Stimulated activated CD4-positive, alpha-beta T cell treated with anti-CD3 and anti-CD28 coated beads, Interleukin-1b, Interleukin-23, amount 100 ng/mL, for 48 hours (primary cell): ENCODE measurements at regions not wholly inside any gene's neighbourhood (a gene's known extent, or its start where the extent isn't known, plus 50 kb on each side); places are given as distances from the start of the nearest gene placed in this dataset.
A peak's percentile ranks its signal among the peaks of the same experiment; 100 is the strongest.

ENCODE experiments used
- DNase-seq: peaks from one replicate; pipeline ENCODE4 v3.0.0-alpha.2; 2020

- no peak for DNase-seq
These were observed 152.6 kb upstream of the KL start for GRCh38 chr13:32863596-32863995.

GRCh38 chr13:32866921-32867320 lies 149.3 kb upstream of the KL start:
- no peak for DNase-seq

GRCh38 chr13:32877491-32877890 lies 138.7 kb upstream of the KL start:
- DNase-seq = no peak

GRCh38 chr13:32878163-32878562 lies 138.1 kb upstream of the KL start:
- no peak for DNase-seq

GRCh38 chr13:32880636-32881035 lies 135.6 kb upstream of the KL start:
- DNase-seq = no peak

- no peak for DNase-seq
These were observed 135.0 kb upstream of the KL start for GRCh38 chr13:32881074-32881776.

GRCh38 chr13:32881777-32882145 lies 134.5 kb upstream of the KL start:
- no peak for DNase-seq

GRCh38 chr13:32882691-32883090 lies 133.5 kb upstream of the KL start:
- no peak for DNase-seq

GRCh38 chr13:32883474-32883873 lies 132.7 kb upstream of the KL start:
- no peak for DNase-seq

- DNase-seq = no peak
These were observed 128.6 kb upstream of the KL start for GRCh38 chr13:32887617-32888016.

GRCh38 chr13:32889986-32890565 lies 126.1 kb upstream of the KL start:
- no peak for DNase-seq

GRCh38 chr13:32893176-32893575 lies 123.0 kb upstream of the KL start:
- no peak for DNase-seq

- no peak for DNase-seq
These were observed 121.6 kb upstream of the KL start for GRCh38 chr13:32894589-32895001.

- no peak for DNase-seq
These were observed 120.9 kb upstream of the KL start for GRCh38 chr13:32895296-32895695.

GRCh38 chr13:32897296-32897695 lies 118.9 kb upstream of the KL start:
- no peak for DNase-seq

GRCh38 chr13:32902029-32902780 lies 114.0 kb upstream of the KL start:
- DNase-seq = no peak

- DNase-seq = no peak
These were observed 113.3 kb upstream of the KL start for GRCh38 chr13:32902874-32903273.

GRCh38 chr13:32903720-32904119 lies 112.5 kb upstream of the KL start:
- no peak for DNase-seq

GRCh38 chr13:32904266-32904665 lies 112.0 kb upstream of the KL start:
- no peak for DNase-seq

- peak; percentile 33 for DNase-seq
These were observed 111.0 kb upstream of the KL start for GRCh38 chr13:32905063-32905863.

GRCh38 chr13:32905864-32906180 lies 110.4 kb upstream of the KL start:
- DNase-seq = no peak

GRCh38 chr13:32907211-32907610 lies 109.0 kb upstream of the KL start:
- DNase-seq = no peak

- DNase-seq = no peak
These were observed 105.7 kb upstream of the KL start for GRCh38 chr13:32910530-32910929.

- peak; percentile 23 for DNase-seq
These were observed 104.7 kb upstream of the KL start for GRCh38 chr13:32911506-32911905.
